ENCODE measurements at regions not wholly inside any gene's neighbourhood (a gene's known extent, or its start where the extent isn't known, plus 50 kb on each side); places are given as distances from the start of the nearest gene placed in this dataset.

- TF ChIP-seq GATA3 (IDR thresholded peaks at IDR 0.05; ENCODE audit: low read depth, low read length) (no peak), GATA2 (IDR thresholded peaks at IDR 0.05; ENCODE audit: low read depth, low read length) (no peak)
These were observed 119.9 kb upstream of the ZNF217 start for GRCh38 chr20:53713328-53714056.

GRCh38 chr20:53712212-53712977, 118.8 kb upstream of the ZNF217 start:
- TF ChIP-seq GATA3 (IDR thresholded peaks at IDR 0.05; ENCODE audit: low read depth, low read length): no peak
- TF ChIP-seq GATA2 (IDR thresholded peaks at IDR 0.05; ENCODE audit: low read depth, low read length): no peak

- no peak for TF ChIP-seq GATA3 (IDR thresholded peaks at IDR 0.05; ENCODE audit: low read depth, low read length)
- no peak for TF ChIP-seq GATA2 (IDR thresholded peaks at IDR 0.05; ENCODE audit: low read depth, low read length)
These were observed 117.9 kb upstream of the ZNF217 start for GRCh38 chr20:53711333-53712211.

GRCh38 chr20:53708129-53708968, 114.7 kb upstream of the ZNF217 start:
- TF ChIP-seq GATA2 (IDR thresholded peaks at IDR 0.05; ENCODE audit: low read depth, low read length) (no peak), GATA3 (IDR thresholded peaks at IDR 0.05; ENCODE audit: low read depth, low read length) (no peak)

GRCh38 chr20:53707371-53708055, 113.9 kb upstream of the ZNF217 start:
- no peak for TF ChIP-seq GATA3 (IDR thresholded peaks at IDR 0.05; ENCODE audit: low read depth, low read length)
- no peak for TF ChIP-seq GATA2 (IDR thresholded peaks at IDR 0.05; ENCODE audit: low read depth, low read length)

- TF ChIP-seq GATA2 (IDR thresholded peaks at IDR 0.05; ENCODE audit: low read depth, low read length) (no peak), GATA3 (IDR thresholded peaks at IDR 0.05; ENCODE audit: low read depth, low read length) (no peak)
These were observed 113.1 kb upstream of the ZNF217 start for GRCh38 chr20:53706466-53707370.

GRCh38 chr20:53706008-53706465, 112.4 kb upstream of the ZNF217 start:
- TF ChIP-seq GATA2 (IDR thresholded peaks at IDR 0.05; ENCODE audit: low read depth, low read length) (no peak), GATA3 (IDR thresholded peaks at IDR 0.05; ENCODE audit: low read depth, low read length) (no peak)

- TF ChIP-seq GATA2 (IDR thresholded peaks at IDR 0.05; ENCODE audit: low read depth, low read length): no peak
- no peak for TF ChIP-seq GATA3 (IDR thresholded peaks at IDR 0.05; ENCODE audit: low read depth, low read length)
These were observed 109.0 kb upstream of the ZNF217 start for GRCh38 chr20:53702617-53703016.

GRCh38 chr20:53699906-53700305, 106.3 kb upstream of the ZNF217 start:
- no peak for TF ChIP-seq GATA3 (IDR thresholded peaks at IDR 0.05; ENCODE audit: low read depth, low read length)
- no peak for TF ChIP-seq GATA2 (IDR thresholded peaks at IDR 0.05; ENCODE audit: low read depth, low read length)

- no peak for TF ChIP-seq GATA2 (IDR thresholded peaks at IDR 0.05; ENCODE audit: low read depth, low read length)
- no peak for TF ChIP-seq GATA3 (IDR thresholded peaks at IDR 0.05; ENCODE audit: low read depth, low read length)
These were observed 105.5 kb upstream of the ZNF217 start for GRCh38 chr20:53699085-53699674.

GRCh38 chr20:53698371-53698978, 104.8 kb upstream of the ZNF217 start:
- TF ChIP-seq GATA2 (IDR thresholded peaks at IDR 0.05; ENCODE audit: low read depth, low read length): no peak
- no peak for TF ChIP-seq GATA3 (IDR thresholded peaks at IDR 0.05; ENCODE audit: low read depth, low read length)
